Fibroblast of lung (primary cell): ENCODE measurements at regions not wholly inside any gene's neighbourhood (a gene's known extent, or its start where the extent isn't known, plus 50 kb on each side); places are given as distances from the start of the nearest gene placed in this dataset.

Source experiments
- DNase-seq, 2 donors: peaks; one replicate each; pipeline versions ENCODE4 v3.0.0 to v3.0.0-alpha.2; 2010; ENCODE audit warnings: low read depth in 2 of 2
- H2AFZ ChIP-seq: 2 replicates; pipeline ENCODE4 v1.5.1; 2012; ENCODE audit warnings: low read length, control low read depth, inconsistent platforms
- H3K27ac ChIP-seq: 2 replicates; pipeline ENCODE4 v1.5.1; 2011; ENCODE audit warnings: low read length, control low read depth; ENCODE audit not compliant: insufficient read depth
- H3K27me3 ChIP-seq: 2 replicates; pipeline ENCODE4 v1.5.1; 2011; ENCODE audit warnings: mild to moderate bottlenecking, low read length; ENCODE audit not compliant: control insufficient read depth, insufficient read depth
- H3K36me3 ChIP-seq: 2 replicates; pipeline ENCODE4 v1.5.1; 2011; ENCODE audit warnings: low read length; ENCODE audit not compliant: control insufficient read depth, insufficient read depth
- H3K4me1 ChIP-seq: 2 replicates; pipeline ENCODE4 v1.5.1; 2011; ENCODE audit warnings: low read length; ENCODE audit not compliant: control insufficient read depth, insufficient read depth; ENCODE audit errors: extremely low read depth
- H3K4me2 ChIP-seq: 2 replicates; pipeline ENCODE4 v1.5.1; 2011; ENCODE audit warnings: low read length, control low read depth; ENCODE audit not compliant: insufficient read depth; ENCODE audit errors: extremely low read depth
- H3K4me3 ChIP-seq, 4 experiments: fragments of 200-600 bp in 1 of 4; sonication (generic) in 1 of 4; replicated peaks in 1 of 4; 2 replicates each; pipeline ENCODE4 v1.5.1; 2011 to 2016; ENCODE audit warnings: low read length in 4 of 4, low read depth in 3 of 4, mild to moderate bottlenecking in 3 of 4, control low read depth in 2 of 4, inconsistent platforms in 1 of 4, mixed read lengths in 1 of 4; ENCODE audit not compliant: insufficient read depth in 1 of 4; ENCODE audit errors: control extremely low read depth in 1 of 4
- H3K79me2 ChIP-seq: 2 replicates; pipeline ENCODE4 v1.5.1; 2012; ENCODE audit warnings: mild to moderate bottlenecking, low read length, inconsistent platforms; ENCODE audit not compliant: control insufficient read depth, insufficient read depth
- H3K9ac ChIP-seq: 2 replicates; pipeline ENCODE4 v1.5.1; 2011; ENCODE audit warnings: mild to moderate bottlenecking, low read length, control low read depth; ENCODE audit not compliant: insufficient read depth
- H3K9me3 ChIP-seq: 2 replicates; pipeline ENCODE4 v1.5.1; 2012; ENCODE audit warnings: low read depth, low read length; ENCODE audit not compliant: control insufficient read depth, insufficient read depth
- H4K20me1 ChIP-seq: 2 replicates; pipeline ENCODE4 v1.5.1; 2011; ENCODE audit warnings: low read length; ENCODE audit not compliant: control insufficient read depth, insufficient read depth; ENCODE audit errors: extremely low read depth
- CTCF ChIP-seq, 2 donors: IDR thresholded peaks in 1 of 2; conservative IDR thresholded peaks in 1 of 2; 1 replicate in 1 of 2; 2 replicates in 1 of 2; pipeline ENCODE4 v1.5.1; 2011 to 2012; ENCODE audit warnings: low read length in 2 of 2, control low read depth in 1 of 2, inconsistent platforms in 1 of 2, low read depth in 1 of 2, mild to moderate bottlenecking in 1 of 2
- EZH2 ChIP-seq: IDR thresholded peaks from 2 replicates; pipeline ENCODE4 v1.5.1; 2012; ENCODE audit warnings: low read length, control low read depth, mild to moderate bottlenecking; ENCODE audit errors: missing control alignments

GRCh38 chr1:215399787-215400186 lies 167.3 kb upstream of the KCTD3 start:
- Histone ChIP-seq H3K36me3 (no peaks in the 10 kb centered on the region), H2AFZ (no peak overlapping the region), H3K79me2 (no peaks in the 10 kb centered on the region), H4K20me1 (no peaks in the 10 kb centered on the region), H3K27ac (no peak overlapping the region), H3K4me3 (no peak overlapping the region), H3K9me3 (no peaks in the 10 kb centered on the region), H3K4me1 (no peaks in the 10 kb centered on the region), H3K9ac (no peak overlapping the region), H3K27me3 (no peaks in the 10 kb centered on the region), H3K4me2 (no peak overlapping the region)
- DNase-seq = no peak
- TF ChIP-seq CTCF (conservative IDR thresholded peaks at IDR 0.05 in 1 of 2, IDR thresholded peaks at IDR 0.05 in 1 of 2; ENCODE audit: low read depth in 1 of 2, low read length in 2 of 2) (no peak), EZH2 (no peak)

- H3K4me2 ChIP-seq = no peak overlapping the region
- no peak overlapping the region for H3K9ac ChIP-seq
- H2AFZ ChIP-seq = no peak overlapping the region
- H3K36me3 ChIP-seq = no peaks in the 10 kb centered on the region
- H3K79me2 ChIP-seq = no peaks in the 10 kb centered on the region
- H3K27me3 ChIP-seq = no peaks in the 10 kb centered on the region
- H3K4me1 ChIP-seq = no peaks in the 10 kb centered on the region
- no peaks in the 10 kb centered on the region for H4K20me1 ChIP-seq
- no peak overlapping the region for H3K27ac ChIP-seq
- no peak for DNase-seq
- TF ChIP-seq CTCF (conservative IDR thresholded peaks at IDR 0.05 in 1 of 2, IDR thresholded peaks at IDR 0.05 in 1 of 2; ENCODE audit: low read depth in 1 of 2, low read length in 2 of 2) (no peak), EZH2 (no peak)
- no peaks in the 10 kb centered on the region for H3K9me3 ChIP-seq
- H3K4me3 ChIP-seq = no peak overlapping the region
These were observed 166.4 kb upstream of the KCTD3 start for GRCh38 chr1:215400741-215401140.

- TF ChIP-seq EZH2 = no peak
- no peak for TF ChIP-seq CTCF (conservative IDR thresholded peaks at IDR 0.05 in 1 of 2, IDR thresholded peaks at IDR 0.05 in 1 of 2; ENCODE audit: low read depth in 1 of 2, low read length in 2 of 2)
- Histone ChIP-seq H3K9me3 (no peaks in the 10 kb centered on the region), H3K36me3 (no peaks in the 10 kb centered on the region), H3K4me2 (no peak overlapping the region), H3K79me2 (no peaks in the 10 kb centered on the region), H3K27ac (no peak overlapping the region), H3K4me1 (no peaks in the 10 kb centered on the region), H3K27me3 (no peaks in the 10 kb centered on the region), H4K20me1 (no peaks in the 10 kb centered on the region), H2AFZ (no peak overlapping the region), H3K4me3 (no peak overlapping the region), H3K9ac (no peak overlapping the region)
- DNase-seq = no peak
These were observed 165.0 kb upstream of the KCTD3 start for GRCh38 chr1:215402147-215402546.
